ENCODE measurements at regions not wholly inside any gene's neighbourhood (a gene's known extent, or its start where the extent isn't known, plus 50 kb on each side); places are given as distances from the start of the nearest gene placed in this dataset.

- Mint-ChIP-seq H3K4me1 (no peaks in the 10 kb centered on the region), H3K36me3 (no peaks in the 10 kb centered on the region), H3K27ac (no peak overlapping the region), H3K4me3 (no peak overlapping the region), H3K27me3 (ENCODE audit: low read depth in 3 of 3) (no peaks in the 10 kb centered on the region), H3K9me3 (peaks cover 2 to 16% (median 6%) of the 10 kb centered on the region in 7 donors)
- Histone ChIP-seq H2AFZ (ENCODE audit: insufficient read depth, low read depth, low read length, poor library complexity, severe bottlenecking) (no peak overlapping the region), H3K9me3 (replicated peaks in 1 of 2; ENCODE audit: control insufficient read depth in 1 of 2, insufficient read depth in 1 of 2, low read length in 2 of 2) (peaks cover 5 to 6% of the 10 kb centered on the region in 2 donors), H3K4me1 (ENCODE audit: control insufficient read depth in 1 of 2, insufficient read depth in 2 of 2, low read length in 2 of 2) (no peaks in the 10 kb centered on the region), H3K36me3 (replicated peaks in 1 of 2; ENCODE audit: control insufficient read depth in 1 of 2, insufficient read depth in 2 of 2, low read length in 2 of 2) (no peaks in the 10 kb centered on the region), H3K4me2 (replicated peaks; ENCODE audit: extremely low read depth, low read length, poor library complexity, severe bottlenecking) (no peak overlapping the region), H3K4me3 (replicated peaks in 1 of 3; ENCODE audit: low read depth in 2 of 3, low read length in 3 of 3) (no peak overlapping the region), H3K79me2 (ENCODE audit: insufficient read depth, low read length) (no peaks in the 10 kb centered on the region), H3K9ac (ENCODE audit: insufficient read depth, low read length, poor library complexity, severe bottlenecking) (no peak overlapping the region), H3K27ac (ENCODE audit: low read depth in 1 of 2, low read length in 2 of 2) (no peak overlapping the region), H3K27me3 (ENCODE audit: control insufficient read depth in 2 of 2, insufficient read depth in 2 of 2, low read length in 2 of 2) (no peaks in the 10 kb centered on the region), H4K20me1 (ENCODE audit: insufficient read depth, low read length) (no peaks in the 10 kb centered on the region)
- no CpG with 5 or more reads among the region's 2 CpGs for WGBS (ENCODE audit: insufficient coverage)
- intact Hi-C loops (cut with micrococcal nuclease) = loop anchor here in 1 of 2 donors (10.0 kb wide), 1 partner anchor 58 kb away; no protein-coding TSS in a partner anchor
- TF ChIP-seq CTCF (IDR thresholded peaks at IDR 0.05) = no peak
- DNase-seq = no peak
These were observed 90.1 kb upstream of the RASEF start for GRCh38 chr9:83153030-83153429.

- Histone ChIP-seq H2AFZ (ENCODE audit: insufficient read depth, low read depth, low read length, poor library complexity, severe bottlenecking) (no peak overlapping the region), H3K27ac (ENCODE audit: low read depth in 1 of 2, low read length in 2 of 2) (no peak overlapping the region), H3K9me3 (replicated peaks in 1 of 2; ENCODE audit: control insufficient read depth in 1 of 2, insufficient read depth in 1 of 2, low read length in 2 of 2) (peaks cover 5 to 6% of the 10 kb centered on the region in 2 donors), H3K4me3 (replicated peaks in 1 of 3; ENCODE audit: low read depth in 2 of 3, low read length in 3 of 3) (no peak overlapping the region), H3K4me1 (ENCODE audit: control insufficient read depth in 1 of 2, insufficient read depth in 2 of 2, low read length in 2 of 2) (no peaks in the 10 kb centered on the region), H3K79me2 (ENCODE audit: insufficient read depth, low read length) (no peaks in the 10 kb centered on the region), H4K20me1 (ENCODE audit: insufficient read depth, low read length) (no peaks in the 10 kb centered on the region), H3K36me3 (replicated peaks in 1 of 2; ENCODE audit: control insufficient read depth in 1 of 2, insufficient read depth in 2 of 2, low read length in 2 of 2) (no peaks in the 10 kb centered on the region), H3K27me3 (ENCODE audit: control insufficient read depth in 2 of 2, insufficient read depth in 2 of 2, low read length in 2 of 2) (no peaks in the 10 kb centered on the region), H3K9ac (ENCODE audit: insufficient read depth, low read length, poor library complexity, severe bottlenecking) (no peak overlapping the region), H3K4me2 (replicated peaks; ENCODE audit: extremely low read depth, low read length, poor library complexity, severe bottlenecking) (no peak overlapping the region)
- Mint-ChIP-seq H3K36me3 (no peaks in the 10 kb centered on the region), H3K9me3 (peaks cover 6 to 21% (median 7%) of the 10 kb centered on the region in 7 donors), H3K27ac (no peak overlapping the region), H3K27me3 (ENCODE audit: low read depth in 3 of 3) (peaks cover 0 to 2% (median 0%) of the 10 kb centered on the region in 3 donors), H3K4me3 (no peak overlapping the region), H3K4me1 (no peaks in the 10 kb centered on the region)
- no peak for DNase-seq
- intact Hi-C loops (cut with micrococcal nuclease) = loop anchor here in 1 of 2 donors (10.0 kb wide), 1 partner anchor 57 kb away; no protein-coding TSS in a partner anchor
- TF ChIP-seq CTCF (IDR thresholded peaks at IDR 0.05) = no peak
- no CpG with 5 or more reads among the region's 4 CpGs for WGBS (ENCODE audit: insufficient coverage)
These were observed 88.7 kb upstream of the RASEF start for GRCh38 chr9:83151627-83152137.

Measured in CD14-positive monocyte (primary cell).